KMS-11 (cell line): ENCODE measurements at regions not wholly inside any gene's neighbourhood (a gene's known extent, or its start where the extent isn't known, plus 50 kb on each side); places are given as distances from the start of the nearest gene placed in this dataset.

Experiments
- H2AFZ ChIP-seq: fragments of 200-600 bp; sonication (generic); 2 replicates; pipeline ENCODE4 v1.6.1; 2016; ENCODE audit warnings: antibody characterized with exemption, mixed run types, low read depth
- H3K27ac ChIP-seq: fragments of 200-600 bp; sonication (generic); 2 replicates; pipeline ENCODE4 v1.6.1; 2016; ENCODE audit warnings: mild to moderate bottlenecking, mixed run types
- H3K27me3 ChIP-seq: fragments of 200-600 bp; sonication (generic); 2 replicates; pipeline ENCODE4 v1.6.1; 2017; ENCODE audit warnings: mild to moderate bottlenecking, low read depth, mixed run types, moderate library complexity; ENCODE audit not compliant: insufficient read depth
- H3K36me3 ChIP-seq: fragments of 200-600 bp; sonication (generic); 2 replicates; pipeline ENCODE4 v1.6.1; 2017; ENCODE audit warnings: mild to moderate bottlenecking, mixed run types; ENCODE audit not compliant: insufficient read depth
- H3K4me1 ChIP-seq: fragments of 200-600 bp; sonication (generic); 2 replicates; pipeline ENCODE4 v1.6.1; 2016; ENCODE audit warnings: mild to moderate bottlenecking, low read depth, mixed run types; ENCODE audit not compliant: poor library complexity, severe bottlenecking
- H3K4me2 ChIP-seq: fragments of 200-600 bp; sonication (generic); 2 replicates; pipeline ENCODE4 v1.7.0; 2016; ENCODE audit warnings: mild to moderate bottlenecking, mixed run types
- H3K4me3 ChIP-seq: fragments of 200-600 bp; sonication (generic); IDR thresholded peaks from 2 replicates; pipeline ENCODE4 v1.6.1; 2017; ENCODE audit warnings: low read depth, low read length, mixed read lengths; ENCODE audit not compliant: insufficient read depth
- H3K79me2 ChIP-seq: fragments of 200-600 bp; sonication (generic); 2 replicates; pipeline ENCODE4 v1.6.1; 2016; ENCODE audit warnings: low read depth, mixed run types; ENCODE audit not compliant: insufficient read depth
- H3K9ac ChIP-seq: fragments of 200-600 bp; sonication (generic); 2 replicates; pipeline ENCODE4 v1.6.1; 2016; ENCODE audit warnings: mild to moderate bottlenecking, mixed run types
- H4K20me1 ChIP-seq: fragments of 200-600 bp; sonication (generic); 2 replicates; pipeline ENCODE4 v1.6.1; 2016; ENCODE audit warnings: mild to moderate bottlenecking, mixed run types; ENCODE audit not compliant: insufficient read depth
- TF ChIP-seq, protein P1 (sequence below): fragments of 200-600 bp; sonication (generic); conservative IDR thresholded peaks from 2 replicates; pipeline ENCODE4 v1.6.1; 2017; ENCODE audit warnings: low read depth, mild to moderate bottlenecking, antibody characterized with exemption, low read length, moderate library complexity, mixed read lengths

DNA sequence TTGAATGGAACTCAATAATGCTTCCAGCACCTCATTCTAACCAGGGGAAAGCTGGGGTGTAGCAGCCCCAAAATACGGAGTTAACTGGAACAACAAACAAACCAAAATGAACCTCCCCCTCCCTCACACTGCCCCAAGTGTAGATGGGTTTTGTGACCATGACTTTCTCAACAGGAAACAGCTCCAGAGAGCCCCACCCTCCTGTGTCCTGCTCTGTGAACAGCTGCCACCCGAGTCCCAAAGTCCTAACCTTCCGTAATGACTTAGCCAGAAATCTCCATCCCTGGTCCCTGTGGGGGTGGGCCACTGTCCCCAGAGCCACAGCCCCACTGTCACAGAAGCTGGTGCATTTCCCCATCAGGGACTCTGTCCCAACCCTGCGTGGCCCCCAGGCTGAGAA is 155.4 kb downstream of the CRYBB2 start:
- H3K79me2 ChIP-seq = no peaks in the 10 kb centered on the region
- no peak overlapping the region for H3K4me3 ChIP-seq
- no peaks in the 10 kb centered on the region for H3K27me3 ChIP-seq
- H3K27ac ChIP-seq = no peak overlapping the region
- H3K9ac ChIP-seq = no peak overlapping the region
- no peaks in the 10 kb centered on the region for H3K4me1 ChIP-seq
- no peaks in the 10 kb centered on the region for H4K20me1 ChIP-seq
- TF ChIP-seq, protein P1, sequence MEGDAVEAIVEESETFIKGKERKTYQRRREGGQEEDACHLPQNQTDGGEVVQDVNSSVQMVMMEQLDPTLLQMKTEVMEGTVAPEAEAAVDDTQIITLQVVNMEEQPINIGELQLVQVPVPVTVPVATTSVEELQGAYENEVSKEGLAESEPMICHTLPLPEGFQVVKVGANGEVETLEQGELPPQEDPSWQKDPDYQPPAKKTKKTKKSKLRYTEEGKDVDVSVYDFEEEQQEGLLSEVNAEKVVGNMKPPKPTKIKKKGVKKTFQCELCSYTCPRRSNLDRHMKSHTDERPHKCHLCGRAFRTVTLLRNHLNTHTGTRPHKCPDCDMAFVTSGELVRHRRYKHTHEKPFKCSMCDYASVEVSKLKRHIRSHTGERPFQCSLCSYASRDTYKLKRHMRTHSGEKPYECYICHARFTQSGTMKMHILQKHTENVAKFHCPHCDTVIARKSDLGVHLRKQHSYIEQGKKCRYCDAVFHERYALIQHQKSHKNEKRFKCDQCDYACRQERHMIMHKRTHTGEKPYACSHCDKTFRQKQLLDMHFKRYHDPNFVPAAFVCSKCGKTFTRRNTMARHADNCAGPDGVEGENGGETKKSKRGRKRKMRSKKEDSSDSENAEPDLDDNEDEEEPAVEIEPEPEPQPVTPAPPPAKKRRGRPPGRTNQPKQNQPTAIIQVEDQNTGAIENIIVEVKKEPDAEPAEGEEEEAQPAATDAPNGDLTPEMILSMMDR = no peak
- no peak overlapping the region for H2AFZ ChIP-seq
- no peak overlapping the region for H3K4me2 ChIP-seq
- no peaks in the 10 kb centered on the region for H3K36me3 ChIP-seq

DNA sequence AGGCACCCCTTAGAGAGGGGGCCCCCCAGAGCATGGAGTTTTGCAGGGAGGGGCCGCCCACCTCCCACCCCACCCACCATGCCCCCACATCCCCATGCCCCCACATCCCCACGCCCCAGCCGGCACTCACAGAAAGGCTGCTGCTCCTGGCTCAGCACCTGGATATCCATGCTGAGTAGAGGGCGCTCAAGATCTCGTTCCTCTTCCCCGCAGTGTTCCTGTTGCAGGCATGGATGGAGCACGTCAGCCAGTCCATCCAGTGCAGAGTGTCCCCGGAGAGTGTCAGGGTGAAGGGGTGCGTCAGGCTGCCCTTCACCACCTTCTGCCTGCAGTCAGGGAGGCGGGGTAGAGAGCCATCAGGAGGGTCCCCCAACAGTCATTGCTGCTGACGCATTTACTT is 156.2 kb downstream of the CRYBB2 start:
- H3K4me1 ChIP-seq = no peaks in the 10 kb centered on the region
- no peak overlapping the region for H3K27ac ChIP-seq
- H3K36me3 ChIP-seq = no peaks in the 10 kb centered on the region
- TF ChIP-seq, protein P1 = no peak
- no peaks in the 10 kb centered on the region for H3K79me2 ChIP-seq
- no peak overlapping the region for H2AFZ ChIP-seq
- no peak overlapping the region for H3K9ac ChIP-seq
- H4K20me1 ChIP-seq = no peaks in the 10 kb centered on the region
- no peaks in the 10 kb centered on the region for H3K27me3 ChIP-seq
- no peak overlapping the region for H3K4me3 ChIP-seq
- H3K4me2 ChIP-seq = no peak overlapping the region

DNA sequence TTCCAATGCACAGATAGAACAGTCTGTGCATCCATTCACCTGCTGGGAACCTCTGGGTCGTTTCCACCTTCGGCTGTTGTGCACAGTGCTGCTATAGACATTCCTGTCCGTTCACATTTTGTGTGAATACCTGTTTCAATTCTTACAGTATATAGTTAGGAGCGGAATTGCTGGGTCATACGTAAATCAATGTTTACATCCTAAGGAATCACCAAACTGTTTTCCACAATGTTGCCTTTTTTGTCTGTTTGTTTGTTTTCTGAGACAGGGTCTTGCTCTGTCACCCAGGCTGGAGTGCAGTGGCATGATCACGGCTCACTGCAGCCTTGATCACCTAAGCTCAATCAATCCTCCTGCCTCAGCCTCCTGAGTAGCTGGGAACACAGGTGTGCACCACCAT is 158.3 kb downstream of the CRYBB2 start:
- Histone ChIP-seq H3K9ac (no peak overlapping the region), H4K20me1 (no peaks in the 10 kb centered on the region), H2AFZ (no peak overlapping the region), H3K4me1 (no peaks in the 10 kb centered on the region), H3K27ac (no peak overlapping the region), H3K4me2 (no peak overlapping the region), H3K4me3 (no peak overlapping the region), H3K27me3 (no peaks in the 10 kb centered on the region), H3K36me3 (no peaks in the 10 kb centered on the region), H3K79me2 (no peaks in the 10 kb centered on the region; the same call in 1 of the 2 replicates)
- TF ChIP-seq, protein P1 = no peak

DNA sequence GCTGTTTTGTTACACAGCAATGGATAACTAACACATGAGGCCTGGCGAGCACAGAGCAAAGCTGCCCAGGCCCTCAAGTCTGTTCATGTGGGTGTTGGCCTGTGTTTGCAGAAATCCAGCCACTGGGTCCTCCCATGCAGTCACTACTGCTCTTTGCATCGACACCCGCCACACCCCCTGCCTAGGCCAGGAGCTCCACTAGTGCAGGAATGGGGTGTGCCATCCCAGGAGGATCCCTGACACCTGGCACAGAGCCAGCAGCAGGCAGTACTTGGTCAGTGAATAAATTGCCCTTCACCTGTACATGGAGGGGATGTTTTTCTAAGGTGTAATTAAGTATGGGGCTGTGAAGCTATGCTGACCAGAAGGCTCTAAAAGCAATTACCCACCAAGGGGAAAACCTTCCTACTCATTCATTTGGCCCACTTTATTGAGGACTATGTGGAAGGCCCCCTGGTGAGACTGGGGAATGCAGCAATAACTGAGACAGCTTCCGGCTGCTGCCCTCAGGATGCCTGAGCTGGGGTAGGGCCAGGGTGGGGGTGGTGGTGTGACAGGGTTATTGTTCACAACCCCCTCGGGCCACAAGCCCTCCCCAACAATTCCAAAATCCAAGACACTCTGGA is 160.8 kb downstream of the CRYBB2 start:
- Histone ChIP-seq H3K27ac (no peak overlapping the region), H4K20me1 (no peaks in the 10 kb centered on the region), H3K4me1 (no peaks in the 10 kb centered on the region), H3K9ac (no peak overlapping the region), H3K79me2 (no peaks in the 10 kb centered on the region; the same call in 1 of the 2 replicates), H3K27me3 (no peaks in the 10 kb centered on the region), H3K36me3 (no peaks in the 10 kb centered on the region), H3K4me3 (no peak overlapping the region), H3K4me2 (no peak overlapping the region), H2AFZ (no peak overlapping the region)
- TF ChIP-seq, protein P1 = no peak
